Fibroblast of skin of right quadriceps (primary cell): ENCODE measurements at regions not wholly inside any gene's neighbourhood (a gene's known extent, or its start where the extent isn't known, plus 50 kb on each side); places are given as distances from the start of the nearest gene placed in this dataset.
A peak's percentile ranks its signal among the peaks of the same experiment; 100 is the strongest.

ENCODE experiments used
- DNase-seq: peaks from one replicate; pipeline ENCODE4 v3.0.0-alpha.2; 2013

DNA sequence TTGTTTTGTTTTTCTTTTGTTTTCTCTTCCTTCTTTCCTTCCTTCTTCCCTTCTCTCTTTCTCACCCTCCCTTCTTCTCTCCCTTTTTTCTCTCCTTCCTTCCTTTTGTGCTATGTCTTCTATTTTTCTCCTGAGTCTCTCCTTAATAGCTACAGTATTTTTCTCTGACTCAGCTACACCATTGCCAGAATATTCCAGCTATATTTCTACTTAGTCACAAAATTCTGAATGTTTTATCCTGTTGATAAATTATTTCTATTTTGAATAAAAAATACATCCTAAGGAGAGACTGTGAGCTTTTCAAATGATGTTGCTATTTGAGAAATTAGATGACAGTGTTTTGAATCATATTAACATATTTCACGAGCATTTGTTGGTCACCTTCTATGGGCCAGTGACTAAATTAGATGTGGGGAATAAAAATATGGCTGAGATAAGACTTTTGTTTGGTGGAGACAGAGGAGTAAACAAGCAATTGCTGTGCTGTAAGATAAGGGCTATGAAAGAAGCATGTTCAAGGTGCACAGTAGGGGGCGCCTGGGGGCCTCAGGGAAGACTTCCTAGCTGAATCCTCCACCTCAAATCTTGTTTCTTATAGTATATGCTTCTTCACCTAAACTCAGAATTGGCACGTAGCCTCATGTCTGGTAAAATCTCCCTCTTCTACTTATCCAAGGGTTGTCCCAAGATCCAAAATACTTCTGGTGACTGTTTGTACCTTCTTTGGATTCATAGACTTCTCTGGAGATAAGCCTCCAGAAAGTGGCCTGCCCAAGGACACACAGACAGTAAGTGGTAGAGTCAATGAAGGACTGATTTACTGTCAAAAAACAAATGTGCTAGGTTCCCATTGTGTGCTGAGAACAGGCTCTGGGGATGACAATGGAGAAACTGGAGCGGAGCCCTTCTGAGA, 115.5 kb upstream of the CREB5 start:
- DNase-seq: peak; percentile 42

DNA sequence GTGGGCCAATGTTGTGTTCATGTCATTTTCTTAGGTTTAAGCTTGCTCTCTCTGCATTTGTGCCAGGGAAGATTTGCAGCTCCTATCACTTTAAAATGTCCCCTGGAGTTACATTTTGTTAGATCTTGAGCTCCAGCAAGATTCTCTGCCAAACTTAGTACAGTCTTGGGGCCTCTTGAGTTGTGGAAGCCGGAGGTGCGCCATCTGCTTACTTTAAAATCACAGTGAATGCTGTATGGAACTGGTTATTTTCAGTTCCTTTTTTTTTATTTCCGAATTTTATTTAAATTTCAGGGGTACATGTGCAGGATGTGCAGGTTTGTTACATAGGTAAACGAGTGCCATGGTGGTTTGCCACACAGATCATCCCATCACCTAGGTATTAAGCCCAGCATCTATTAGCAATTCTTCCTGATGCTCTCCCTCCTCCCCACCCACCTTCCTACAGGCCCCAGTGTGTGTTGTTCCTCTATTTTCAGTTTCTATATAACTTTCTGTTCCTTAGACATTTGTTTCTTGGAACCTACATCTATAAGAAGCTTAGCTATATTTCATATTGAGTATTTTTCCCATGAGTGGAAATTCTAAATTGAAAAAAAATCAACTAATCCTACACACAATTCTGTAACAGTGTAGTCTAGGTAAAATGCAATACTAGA, 114.4 kb upstream of the CREB5 start:
- DNase-seq: no peak

GRCh38 chr7:28298870-28299518, 113.3 kb upstream of the CREB5 start:
- DNase-seq: peak; percentile 59

GRCh38 chr7:28299556-28299955, 112.8 kb upstream of the CREB5 start:
- no peak for DNase-seq

DNA sequence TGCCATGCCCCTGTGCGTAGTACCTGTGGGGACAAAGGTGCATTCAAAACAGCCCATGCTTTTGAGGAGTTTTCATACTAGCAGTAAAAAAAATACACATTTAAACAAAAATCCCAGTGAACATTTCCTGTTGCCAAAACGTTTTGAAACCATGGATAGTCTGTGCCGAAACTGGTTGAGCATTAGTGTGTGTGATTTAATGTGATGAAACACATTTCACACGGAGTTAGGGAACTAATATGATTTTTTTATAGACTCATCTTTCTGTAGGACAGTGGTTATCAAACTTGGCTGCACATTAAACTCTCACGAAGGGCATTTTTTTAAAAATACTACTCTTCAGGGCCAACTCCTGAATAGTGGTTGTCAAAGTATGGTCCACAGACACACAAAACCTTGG, 111.8 kb upstream of the CREB5 start:
- no peak for DNase-seq

DNA sequence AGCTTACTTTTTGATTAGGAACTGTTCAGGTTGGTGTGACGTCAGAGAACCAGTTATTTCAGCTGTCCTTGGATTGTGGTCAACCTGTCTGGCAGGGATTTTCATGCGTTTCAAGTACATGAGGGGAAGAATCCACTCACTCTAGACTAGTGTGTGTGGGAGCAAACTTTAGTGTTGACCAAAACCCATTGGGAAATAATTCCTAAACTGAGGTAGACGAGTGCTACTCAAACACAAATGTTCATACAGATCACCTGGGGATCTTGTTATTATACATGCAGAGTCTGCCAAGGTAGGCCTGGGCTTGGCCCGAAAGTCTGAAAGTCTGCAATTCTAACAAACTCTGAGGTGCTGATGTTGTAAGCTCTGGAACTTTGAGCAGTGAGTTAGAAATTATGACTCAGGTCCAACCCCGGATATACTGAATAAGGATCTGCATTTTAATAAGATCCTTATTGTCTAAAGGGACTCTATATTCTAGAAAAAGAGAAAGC, 111.1 kb upstream of the CREB5 start:
- DNase-seq: peak; percentile 60

- DNase-seq: no peak
These were observed 108.0 kb upstream of the CREB5 start for GRCh38 chr7:28304290-28304689.

- no peak for DNase-seq
These were observed 102.4 kb upstream of the CREB5 start for GRCh38 chr7:28309704-28310459.

GRCh38 chr7:28310460-28310848, 101.9 kb upstream of the CREB5 start:
- no peak for DNase-seq

DNA sequence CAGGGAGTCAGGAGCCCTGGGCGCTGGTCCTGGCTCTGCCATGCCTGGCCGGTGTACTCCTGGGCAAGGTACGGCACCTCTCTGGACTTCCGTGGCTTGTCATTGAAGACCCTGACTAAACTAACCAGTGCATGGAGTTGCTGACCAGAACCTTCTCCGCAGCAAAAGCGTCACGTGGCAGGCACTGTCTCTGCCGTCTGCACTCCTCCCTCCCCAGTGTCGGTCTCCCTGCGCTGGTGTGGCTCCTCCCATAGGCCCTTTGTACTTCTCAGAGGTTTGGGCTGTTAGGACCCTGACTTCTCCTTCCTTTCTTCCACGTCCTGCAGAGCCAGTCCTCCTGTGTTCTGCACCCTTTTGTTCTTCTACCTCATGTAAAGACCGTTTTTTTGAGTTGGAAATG, 100.6 kb upstream of the CREB5 start:
- no peak for DNase-seq

DNA sequence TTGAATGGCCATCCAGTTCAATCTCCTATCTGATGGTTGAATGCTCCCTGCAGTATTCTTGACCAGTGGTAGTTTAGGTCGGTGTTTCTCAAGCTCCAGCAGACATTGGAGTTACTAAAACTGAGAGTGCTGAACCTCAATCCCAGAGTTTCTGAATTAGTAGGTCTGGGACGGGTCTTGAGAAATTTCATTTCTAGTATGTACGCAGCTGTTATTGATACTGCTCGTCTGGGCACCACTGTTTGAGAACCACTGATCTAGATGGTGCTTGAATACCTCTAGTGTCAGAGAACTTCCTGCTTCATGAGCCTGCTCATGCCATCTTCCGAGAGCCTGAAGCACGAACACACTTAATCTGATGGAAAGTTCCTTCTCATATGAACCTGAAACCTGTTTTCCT, 99.4 kb upstream of the CREB5 start:
- DNase-seq: no peak

GRCh38 chr7:28314841-28315240, 97.5 kb upstream of the CREB5 start:
- DNase-seq: no peak

DNA sequence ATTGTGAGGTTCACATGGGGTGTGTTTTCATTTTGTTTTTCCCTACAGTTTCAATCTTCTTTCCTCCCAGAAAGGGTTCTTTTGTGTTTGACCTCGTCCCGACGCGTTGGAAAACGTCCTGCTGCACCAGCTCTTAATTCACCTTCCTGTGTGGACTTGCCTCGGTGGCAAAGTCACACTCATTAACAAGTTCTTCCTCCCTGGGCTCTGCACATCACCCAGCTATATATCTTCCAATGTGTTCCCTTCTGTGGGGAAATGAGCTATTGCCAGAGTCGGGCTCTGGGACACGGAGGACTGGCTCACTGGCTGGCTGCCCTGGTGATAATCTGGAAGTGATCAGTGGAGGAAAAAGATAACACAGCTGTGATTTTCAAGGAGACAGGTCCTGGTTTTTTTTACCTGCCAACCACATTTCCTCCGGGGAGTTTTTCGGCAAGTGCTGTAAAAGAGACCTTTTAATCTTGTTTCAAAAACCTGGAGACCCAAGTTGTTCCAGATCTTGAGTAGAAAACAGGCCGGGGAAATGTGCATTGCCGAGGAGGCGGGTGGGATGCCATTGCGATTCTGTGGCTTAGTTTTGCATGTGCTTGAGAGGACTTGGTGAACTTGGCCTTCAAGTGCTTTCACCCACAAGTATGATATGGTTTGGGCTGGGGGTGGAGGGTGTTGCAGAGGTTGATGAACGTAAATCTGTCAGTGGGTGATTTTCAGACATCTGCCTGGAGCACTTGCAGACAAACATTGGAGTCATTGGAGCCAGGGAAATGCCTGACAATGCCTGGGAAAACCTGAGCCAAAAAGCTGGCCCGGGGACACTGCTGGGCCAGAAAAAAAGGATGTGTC, 96.5 kb upstream of the CREB5 start:
- DNase-seq: peak; percentile 75

DNA sequence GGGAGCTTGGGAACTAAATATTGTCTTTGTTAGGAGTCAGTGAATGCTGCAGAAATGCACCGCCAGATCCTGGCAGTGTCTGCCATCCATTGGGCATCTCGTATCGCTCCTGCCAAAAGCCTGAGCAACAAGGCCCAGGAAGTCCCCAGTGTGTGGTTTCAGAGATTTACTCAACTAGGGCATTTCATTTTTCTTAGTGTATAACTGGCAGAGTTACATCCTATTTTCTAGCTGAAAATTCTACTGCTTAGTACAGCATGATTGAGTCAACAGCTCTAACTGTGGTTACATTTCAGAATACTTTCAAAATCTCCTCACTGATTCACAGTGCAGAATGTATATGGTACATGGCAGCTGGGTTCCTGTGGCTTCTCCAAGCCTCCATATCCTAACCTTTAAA, 95.8 kb upstream of the CREB5 start:
- peak; percentile 70 for DNase-seq

GRCh38 chr7:28318101-28318762, 94.1 kb upstream of the CREB5 start:
- DNase-seq: no peak

DNA sequence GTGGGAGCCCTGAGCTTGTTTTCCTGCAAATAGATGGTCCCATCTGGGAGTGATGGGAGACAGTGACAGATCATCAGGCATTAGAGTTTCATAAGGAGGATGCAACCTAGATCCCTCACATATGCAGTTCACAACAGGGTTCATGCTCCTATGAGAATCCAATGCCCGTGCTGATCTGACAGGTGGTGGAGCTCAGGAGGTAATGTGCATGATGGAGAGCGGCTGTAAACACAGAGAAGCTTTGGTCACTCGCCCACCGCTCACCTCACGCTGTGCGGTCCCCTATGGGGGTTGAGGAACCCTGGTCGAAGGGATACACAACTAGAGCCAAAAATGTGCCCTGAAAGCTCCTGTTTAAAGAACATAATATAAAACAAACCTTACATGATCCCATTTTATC, 88.5 kb upstream of the CREB5 start:
- DNase-seq: no peak

GRCh38 chr7:28328146-28328545, 84.2 kb upstream of the CREB5 start:
- DNase-seq: no peak

DNA sequence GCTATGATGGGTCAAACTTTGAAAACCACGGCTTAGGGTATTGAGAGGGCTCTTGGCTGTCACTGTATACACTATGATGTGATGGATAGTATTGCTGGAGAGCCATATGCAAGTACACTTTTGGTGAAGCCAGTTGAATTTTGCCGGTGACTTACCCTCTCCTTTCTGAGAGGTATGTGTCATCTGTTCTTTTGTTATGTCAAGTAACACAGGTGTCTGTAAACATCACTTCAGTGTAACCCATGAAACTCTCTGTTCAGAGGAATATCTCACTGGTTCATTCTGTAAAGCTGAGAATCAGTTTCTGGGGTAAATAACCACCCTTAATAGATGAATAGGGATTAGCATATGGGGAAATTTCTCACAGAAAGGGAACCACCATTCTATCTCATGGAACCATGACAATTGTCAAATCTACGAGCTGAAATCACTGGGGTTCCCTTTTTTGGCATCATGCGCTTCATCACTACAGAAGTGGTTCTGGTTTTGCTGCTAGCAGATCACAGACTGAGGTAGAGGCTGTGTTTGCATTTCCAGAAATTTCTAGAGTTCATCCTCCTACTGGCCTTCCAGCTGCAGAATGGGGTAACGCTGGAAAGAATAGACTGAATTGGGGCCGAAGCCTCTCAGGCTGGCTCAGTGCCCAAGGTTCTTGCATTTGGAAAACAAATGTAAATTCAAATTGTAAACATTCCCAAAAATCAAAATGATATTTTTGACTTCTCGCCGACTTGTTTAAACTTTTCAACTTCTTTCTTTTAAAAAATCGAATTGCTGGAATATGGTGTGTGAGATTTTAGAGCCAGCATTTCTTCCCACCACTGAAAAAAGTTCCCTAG, 83.3 kb upstream of the CREB5 start:
- DNase-seq: no peak

DNA sequence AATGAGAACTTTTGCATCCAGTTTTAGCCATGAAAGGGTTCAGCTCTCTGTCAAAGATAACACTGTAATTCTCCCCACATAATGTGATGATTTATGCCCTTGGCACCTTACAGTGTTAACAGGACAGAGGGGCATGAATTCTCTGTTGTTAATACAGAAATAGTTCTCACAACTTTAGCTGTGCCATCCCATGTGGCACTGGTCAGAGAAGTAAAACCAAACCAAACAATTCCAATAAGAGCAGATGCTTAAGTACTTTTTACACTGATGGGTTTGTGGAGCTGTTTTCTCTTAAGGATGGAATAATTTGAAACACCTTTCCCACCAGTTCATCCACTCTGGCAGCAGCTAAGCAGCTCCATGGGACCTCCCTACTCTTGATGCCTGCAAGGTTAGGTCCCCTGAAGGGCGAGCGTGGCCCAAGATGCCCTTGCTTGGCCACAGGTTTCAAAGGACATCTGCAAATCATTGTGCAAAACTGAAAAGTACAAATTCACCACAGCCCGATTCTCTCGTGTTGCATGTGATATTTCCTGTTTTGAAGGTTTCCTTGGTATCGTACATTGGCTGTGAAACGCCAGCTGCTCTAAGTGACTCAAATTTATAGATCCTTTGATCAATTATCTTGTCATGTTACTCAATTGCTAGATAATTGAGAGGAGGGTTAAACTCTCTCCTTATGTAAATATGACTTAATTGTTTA, 82.5 kb upstream of the CREB5 start:
- DNase-seq: peak; percentile 37
